NCI-H774 (cell line): ENCODE measurements at regions not wholly inside any gene's neighbourhood (a gene's known extent, or its start where the extent isn't known, plus 50 kb on each side); places are given as distances from the start of the nearest gene placed in this dataset.

Experiments used
- DNase-seq: peaks from one replicate; lab custom pipeline; 2025; lab: John Stamatoyannopoulos, UW

- no peak for DNase-seq
These were observed 1401.7 kb downstream of the NCAM2 start for GRCh38 chr21:22399681-22400514.

GRCh38 chr21:22409571-22409970 lies 1411.4 kb downstream of the NCAM2 start:
- no peak for DNase-seq

DNA sequence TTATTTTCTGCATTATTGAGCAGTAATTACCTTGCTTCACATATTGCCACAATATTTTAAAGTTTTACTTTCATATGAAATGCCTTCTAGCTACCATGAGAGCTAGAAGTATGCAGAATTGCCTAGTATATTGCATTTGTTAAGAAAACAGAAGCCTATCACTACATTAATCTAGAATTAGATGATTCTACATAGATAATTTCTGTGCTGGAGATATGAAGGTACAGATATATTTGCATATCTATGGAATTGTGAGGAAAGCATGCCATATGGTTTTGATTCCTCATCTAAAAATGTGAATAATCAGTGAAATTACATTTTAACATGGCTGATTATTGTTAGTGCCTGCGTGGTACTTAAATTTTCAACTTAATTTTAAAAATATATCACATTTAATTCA lies 1418.3 kb downstream of the NCAM2 start:
- DNase-seq, result no peak

- no peak for DNase-seq
These were observed 1423.4 kb downstream of the NCAM2 start for GRCh38 chr21:22421416-22422180.

DNA sequence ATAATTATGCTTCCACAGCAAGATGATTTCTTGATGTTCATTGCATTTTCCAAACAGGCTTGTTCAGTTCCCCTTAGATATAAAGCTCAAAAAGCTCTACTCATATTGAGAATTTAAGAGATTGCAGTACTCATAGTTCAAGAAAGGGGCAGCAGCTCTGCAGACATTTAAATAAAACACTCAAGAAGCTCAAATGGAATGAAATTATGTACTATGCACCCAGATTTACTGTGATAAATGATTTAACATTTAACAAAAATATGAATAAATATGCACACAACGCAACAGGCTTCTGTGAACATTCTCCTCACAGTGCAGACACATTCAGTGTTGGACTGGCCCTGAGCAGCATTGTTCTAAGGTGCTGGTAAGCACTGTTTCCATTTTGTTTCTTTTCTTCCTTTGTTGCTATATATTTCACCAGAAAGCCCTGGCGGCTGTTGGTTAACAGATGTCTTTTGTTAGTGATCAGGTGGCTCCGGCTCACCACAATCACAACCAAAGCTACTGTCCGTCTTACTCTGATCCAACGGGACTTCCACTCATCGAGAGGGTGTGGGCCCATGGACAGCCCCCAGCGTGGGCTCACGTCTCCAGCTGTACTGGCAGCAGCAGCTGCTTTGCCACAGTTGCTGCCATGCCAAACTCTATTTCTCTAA lies 1440.3 kb downstream of the NCAM2 start:
- DNase-seq, result no peak

DNA sequence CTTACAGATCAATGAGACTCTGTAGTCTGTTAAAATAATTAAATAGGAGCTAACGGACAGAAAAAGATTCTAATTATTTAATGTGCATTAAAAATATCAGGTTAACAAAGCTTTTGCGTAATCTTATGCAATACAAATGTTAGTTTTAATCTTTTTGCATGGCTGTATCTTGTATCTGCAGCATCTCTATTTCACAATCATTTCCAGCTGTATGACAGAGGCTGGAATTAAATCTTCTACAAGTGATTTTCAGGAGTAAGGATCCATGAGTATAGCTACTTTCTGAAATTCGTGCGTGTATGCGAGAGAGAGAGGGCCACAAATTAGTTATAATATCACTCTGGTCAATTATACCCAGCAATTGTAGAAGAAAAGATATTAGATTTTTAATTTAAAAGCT lies 1446.8 kb downstream of the NCAM2 start:
- DNase-seq, result no peak

GRCh38 chr21:22450507-22450906 lies 1452.3 kb downstream of the NCAM2 start:
- no peak for DNase-seq

GRCh38 chr21:22456241-22456640 lies 1458.0 kb downstream of the NCAM2 start:
- no peak for DNase-seq

GRCh38 chr21:22468893-22469292 lies 1470.7 kb downstream of the NCAM2 start:
- no peak for DNase-seq

DNA sequence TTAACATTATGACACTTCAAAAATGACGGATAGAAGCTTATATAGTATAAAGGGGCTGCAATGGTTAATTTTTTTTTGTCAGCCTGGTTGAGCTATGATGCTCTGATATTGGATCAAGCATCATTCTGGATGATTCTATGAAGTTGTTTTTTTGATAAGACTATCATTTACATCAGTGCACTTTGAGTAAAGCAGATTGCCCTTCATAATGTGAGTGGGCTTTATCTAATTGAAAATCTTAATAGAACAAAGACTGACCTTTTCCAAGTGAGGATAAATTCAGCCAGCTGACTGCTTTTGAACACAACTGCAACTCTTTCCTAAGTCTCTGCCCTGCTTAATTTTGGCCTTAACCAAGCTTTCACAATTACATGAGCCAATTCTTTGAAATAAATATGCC lies 1476.2 kb downstream of the NCAM2 start:
- no peak for DNase-seq

- DNase-seq, result no peak
These were observed 1478.0 kb downstream of the NCAM2 start for GRCh38 chr21:22476214-22476613.

DNA sequence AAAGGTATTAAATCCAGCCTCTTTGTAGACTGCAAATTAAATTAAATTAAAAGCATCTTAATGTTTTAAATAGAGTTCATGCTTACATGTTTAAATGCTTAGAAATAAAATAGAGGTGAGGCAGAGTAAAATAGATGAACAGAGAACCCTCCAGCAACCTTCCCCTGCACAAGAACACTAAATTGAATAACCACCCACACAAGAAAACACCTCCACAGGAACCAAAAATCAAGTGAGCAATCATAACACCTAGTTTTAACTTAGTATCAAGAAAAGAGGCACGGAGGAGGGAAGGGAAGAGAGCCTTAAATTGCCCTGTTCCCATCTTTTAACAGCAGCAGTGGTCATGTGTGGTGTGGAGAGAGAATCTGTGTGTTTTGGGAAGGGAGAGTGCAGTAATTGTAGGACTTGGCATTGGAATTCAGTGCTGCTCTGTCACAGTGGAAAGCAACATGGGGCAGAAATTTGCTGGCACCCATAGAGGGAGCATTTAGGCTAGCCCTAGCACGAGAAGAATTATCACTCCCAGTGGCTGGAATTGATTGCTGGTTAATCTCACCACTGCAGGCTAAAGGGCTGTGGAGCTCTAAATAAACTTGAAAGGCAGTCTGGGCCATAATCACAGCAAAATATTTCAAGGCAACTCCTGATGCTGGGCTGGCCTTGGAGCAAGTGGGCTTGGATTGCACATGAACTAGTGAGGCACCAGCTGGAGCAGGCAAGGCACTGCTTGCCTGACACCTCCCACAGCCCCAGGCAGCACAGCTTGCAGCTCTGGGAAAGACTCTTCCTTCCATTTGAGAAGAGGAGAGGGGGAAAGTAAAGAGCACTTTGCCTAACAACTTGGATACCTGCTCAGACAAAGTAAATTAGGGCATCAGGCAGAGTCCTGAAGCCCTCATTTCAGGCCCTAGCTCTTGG lies 1478.8 kb downstream of the NCAM2 start:
- DNase-seq, result no peak

- DNase-seq, result no peak
These were observed 1491.8 kb downstream of the NCAM2 start for GRCh38 chr21:22490049-22490448.

- no peak for DNase-seq
These were observed 1518.0 kb downstream of the NCAM2 start for GRCh38 chr21:22516230-22516629.

DNA sequence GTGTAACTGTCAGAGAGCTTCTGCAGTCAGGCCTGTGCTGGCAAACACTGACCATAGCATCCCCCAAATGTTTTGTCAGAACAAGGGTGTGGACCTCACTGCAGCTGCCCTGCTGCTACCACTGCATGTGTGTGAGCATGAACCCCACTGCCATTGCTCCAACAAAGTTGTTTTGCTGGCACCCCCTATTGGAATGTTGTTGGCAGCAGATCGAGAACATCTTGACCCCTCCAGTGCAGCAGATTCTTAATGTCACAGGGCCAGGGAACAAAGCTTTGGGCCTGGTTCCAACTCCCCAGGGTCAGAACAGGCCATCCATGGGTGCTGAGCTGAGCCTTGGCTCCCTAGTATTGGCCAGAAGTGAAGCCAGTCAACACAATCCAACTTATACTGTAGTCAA lies 1537.4 kb downstream of the NCAM2 start:
- DNase-seq, result no peak

GRCh38 chr21:22536509-22536908 lies 1538.3 kb downstream of the NCAM2 start:
- DNase-seq, result no peak

GRCh38 chr21:22544747-22545146 lies 1546.5 kb downstream of the NCAM2 start:
- no peak for DNase-seq

GRCh38 chr21:22552390-22552789 lies 1554.2 kb downstream of the NCAM2 start:
- DNase-seq, result no peak

GRCh38 chr21:22554690-22555316 lies 1556.6 kb downstream of the NCAM2 start:
- DNase-seq, result no peak

GRCh38 chr21:22556829-22557228 lies 1558.6 kb downstream of the NCAM2 start:
- no peak for DNase-seq

DNA sequence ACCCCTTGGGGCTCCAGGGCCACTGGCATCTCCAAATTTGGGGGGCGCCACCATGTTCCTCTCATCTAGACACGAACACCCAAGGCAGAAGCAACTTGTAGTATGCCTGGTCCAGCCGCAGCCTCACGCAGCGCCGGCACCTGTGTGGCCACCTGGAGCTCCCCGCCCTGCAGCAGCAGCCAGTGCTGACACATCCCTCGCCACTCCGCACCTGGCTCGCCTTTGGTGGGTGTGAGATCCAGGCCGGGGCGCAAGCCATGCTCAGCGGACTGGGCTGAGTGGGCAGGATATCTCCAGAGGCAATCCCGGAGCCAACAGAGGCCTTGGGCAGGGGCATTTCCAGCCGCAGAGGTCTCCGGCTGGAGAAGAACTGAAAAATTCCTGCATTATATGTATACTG lies 1563.7 kb downstream of the NCAM2 start:
- DNase-seq, result no peak
